ENCODE measurements at regions not wholly inside any gene's neighbourhood (a gene's known extent, or its start where the extent isn't known, plus 50 kb on each side); places are given as distances from the start of the nearest gene placed in this dataset.
"Not testable (repeated sequence)": the region's sequence is repeated elsewhere in the genome, so short reads cannot be mapped to it uniquely, and the experiment has no call there.

DNA sequence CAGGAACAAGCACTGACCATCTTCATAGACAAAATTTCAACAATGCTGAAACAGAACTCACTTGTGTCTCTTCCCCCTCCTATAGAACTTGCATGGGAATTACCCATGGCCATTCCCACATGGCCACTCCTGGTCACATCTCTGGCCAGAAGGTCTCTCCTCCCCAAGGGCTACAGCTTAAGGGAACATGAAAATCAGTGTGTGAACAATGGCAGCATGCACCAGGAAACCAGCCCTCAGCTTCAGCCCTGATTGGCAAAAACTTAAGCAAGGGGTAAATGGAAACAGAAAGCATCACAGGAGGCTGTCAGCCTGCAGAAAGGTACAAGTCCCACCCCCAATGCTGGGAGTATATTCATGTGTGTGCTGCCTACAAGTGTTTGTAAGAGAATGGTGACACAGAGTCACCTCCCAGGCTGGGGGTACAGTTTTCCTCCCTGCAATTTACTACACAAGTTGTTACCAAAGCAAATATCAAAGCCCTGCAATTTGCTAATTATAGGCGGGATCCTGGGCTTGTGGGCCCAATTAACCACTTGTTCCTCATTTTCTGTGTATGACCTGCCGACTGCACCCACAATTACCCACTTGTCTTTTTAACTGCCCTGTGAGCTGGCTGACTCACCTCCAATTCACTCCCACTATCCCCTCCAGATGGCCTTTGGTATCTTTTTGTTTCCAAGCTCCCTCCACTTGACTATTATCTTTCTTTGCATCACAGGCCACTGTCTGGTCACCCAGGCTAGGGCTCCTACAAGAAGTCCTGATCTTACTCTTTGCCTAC is 84.4 kb upstream of the HES1 start:
- DNase-seq, result peak; percentile 99

DNA sequence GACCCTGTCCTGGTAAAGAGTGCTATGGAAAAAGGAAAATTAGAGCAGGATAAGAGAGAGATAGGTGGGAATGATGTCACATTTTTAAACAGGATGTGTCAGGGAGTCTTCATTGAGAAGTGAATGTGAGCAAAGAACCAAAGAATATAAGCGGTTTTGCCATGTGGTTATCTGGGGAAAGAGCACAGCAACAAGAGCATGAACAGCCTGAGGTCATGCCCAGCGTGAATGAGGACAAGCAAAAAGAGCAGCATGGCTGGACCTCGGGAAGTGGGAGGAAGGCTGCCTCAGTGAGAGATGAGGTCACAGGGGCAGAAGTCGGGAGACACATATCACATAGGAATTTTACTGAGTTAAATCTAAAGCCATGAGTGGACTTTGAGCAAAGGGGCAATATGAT is 82.8 kb upstream of the HES1 start:
- DNase-seq, result no peak

DNA sequence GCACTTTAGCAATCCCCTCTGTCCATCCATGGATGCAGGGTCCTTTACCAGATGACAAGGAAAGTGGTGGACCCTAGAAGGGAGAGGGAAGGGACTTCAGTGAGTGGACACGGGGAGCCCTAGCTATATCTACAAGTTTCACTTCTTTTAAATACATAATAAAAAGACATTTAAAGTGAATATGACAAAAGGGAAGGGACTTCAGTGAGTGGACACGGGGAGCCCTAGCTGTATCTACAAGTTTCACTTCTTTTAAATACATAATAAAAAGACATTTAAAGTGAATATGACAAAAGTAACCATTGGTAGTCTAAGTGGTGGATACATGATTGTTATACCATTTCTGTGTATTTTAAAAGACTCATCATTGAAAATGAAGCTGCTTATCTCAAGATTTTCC is 81.9 kb upstream of the HES1 start:
- DNase-seq, result no peak

DNA sequence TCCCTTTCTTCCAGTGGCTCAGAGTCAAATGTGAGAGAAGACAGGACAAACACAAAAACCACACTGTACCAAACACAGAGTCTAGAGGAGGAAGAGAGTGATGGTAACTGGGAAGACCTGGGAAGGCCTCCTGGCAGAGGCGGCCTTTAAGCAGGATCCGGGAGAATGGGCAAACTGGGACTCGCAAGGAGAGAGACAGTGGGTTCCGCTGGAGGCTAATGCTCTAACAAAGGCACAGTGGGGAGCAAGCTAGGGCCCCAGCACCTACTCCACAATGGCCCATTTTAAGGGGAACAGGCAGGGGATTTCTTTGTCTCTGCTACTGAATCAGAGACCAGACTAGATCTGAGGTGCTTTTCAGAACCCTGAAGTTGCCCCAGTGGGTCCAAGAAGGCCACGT is 81.4 kb upstream of the HES1 start:
- peak; percentile 63 for DNase-seq

DNA sequence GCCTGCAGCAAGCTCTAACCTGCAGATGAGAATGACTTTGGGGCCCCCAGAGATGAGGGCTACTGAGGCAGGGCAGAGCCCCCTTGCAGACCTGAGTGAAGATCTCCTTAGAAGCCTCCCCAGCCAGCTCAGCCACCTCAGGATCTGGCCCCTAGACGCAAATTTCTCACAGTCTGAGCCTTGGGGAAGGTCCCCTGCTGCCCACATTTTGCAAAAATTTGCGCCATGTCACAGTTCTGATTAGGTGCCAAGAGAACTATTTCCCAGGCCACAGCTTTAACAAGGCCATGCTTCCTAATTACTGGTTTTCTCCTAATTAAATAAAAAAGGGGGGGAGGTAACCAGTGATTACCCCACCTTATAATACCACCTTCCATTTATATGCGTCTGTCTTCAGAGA is 81.0 kb upstream of the HES1 start:
- DNase-seq, result peak; percentile 92

DNA sequence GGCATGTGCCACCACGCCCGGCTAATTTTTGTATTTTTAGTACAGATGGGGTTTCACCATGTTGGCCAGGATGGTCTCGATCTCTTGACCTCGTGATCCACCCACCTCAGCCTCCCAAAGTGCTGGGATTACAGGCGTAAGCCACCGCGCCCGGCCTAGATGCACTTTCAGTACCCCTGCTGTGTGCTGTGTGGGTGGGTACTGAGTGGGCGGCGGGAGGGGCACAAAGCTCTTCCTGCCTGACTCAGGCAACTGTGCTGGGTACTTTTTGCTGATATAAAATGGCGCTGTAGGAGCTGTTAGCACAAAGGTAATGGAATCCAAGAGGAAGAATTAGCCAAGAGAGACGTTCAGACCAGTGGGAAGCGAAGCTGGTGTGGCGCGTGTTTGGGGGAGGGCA is 79.6 kb upstream of the HES1 start:
- DNase-seq, result not testable (repeated sequence)

DNA sequence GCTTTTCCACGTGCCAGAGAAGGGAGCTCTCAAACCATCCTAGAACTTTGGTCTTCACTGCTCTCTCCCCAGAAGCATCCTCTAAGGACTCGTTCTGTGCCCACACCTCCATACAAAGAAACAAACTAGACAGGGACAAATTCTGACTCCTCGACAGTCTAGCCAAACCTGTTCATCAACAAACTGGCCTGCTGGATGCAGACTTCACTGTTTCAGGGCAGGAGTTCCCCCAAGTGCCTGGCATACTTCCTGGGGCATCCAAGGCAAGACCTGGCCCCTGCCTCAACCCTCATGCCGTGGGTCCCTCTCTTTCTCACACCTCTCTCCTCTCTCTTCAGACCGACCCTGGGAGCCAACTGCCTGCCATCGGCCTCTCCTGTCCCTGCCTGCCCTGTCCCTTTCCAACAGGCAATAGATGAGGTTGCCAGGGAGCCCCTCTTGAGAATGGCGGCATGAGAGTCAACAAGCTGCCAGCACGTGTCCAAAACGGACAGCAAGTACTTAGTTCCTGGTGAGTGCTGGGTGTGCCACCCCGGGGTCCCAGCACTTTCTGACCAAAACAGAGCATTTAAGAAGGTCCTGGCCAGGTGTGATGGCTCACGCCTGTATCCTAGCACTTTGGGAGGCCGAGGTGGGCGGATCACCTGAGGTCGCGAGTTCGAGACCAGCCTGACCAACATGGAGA is 79.1 kb upstream of the HES1 start:
- no peak for DNase-seq

DNA sequence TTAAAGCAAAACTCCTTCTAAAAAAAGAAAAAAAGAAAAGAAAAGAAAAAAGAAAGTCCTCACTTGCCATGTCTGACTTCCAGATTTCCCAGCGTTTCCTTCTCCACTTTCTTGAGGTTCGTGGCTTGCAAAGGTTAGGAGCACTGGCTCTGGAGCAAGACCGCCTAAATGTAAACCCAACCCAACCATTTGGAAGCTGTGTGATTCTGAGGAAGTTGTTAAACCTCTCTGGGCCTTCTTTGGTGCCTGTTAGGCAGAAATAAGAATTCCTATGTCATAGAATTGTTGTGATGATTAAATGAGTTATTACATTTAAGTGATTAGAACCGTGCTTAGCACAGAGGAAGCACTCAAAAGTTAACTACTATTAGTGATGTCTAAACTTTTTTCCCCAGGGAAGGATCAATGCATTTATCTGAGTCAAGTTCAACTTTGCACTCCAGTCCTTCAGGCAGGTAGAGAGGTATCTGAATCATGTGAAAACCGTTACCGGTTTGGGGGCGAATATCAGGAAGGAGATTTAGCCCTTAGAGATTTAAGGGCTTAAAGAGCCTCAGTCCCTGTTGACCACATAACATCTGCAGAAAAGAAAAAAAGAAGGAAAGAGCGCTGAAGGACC is 78.3 kb upstream of the HES1 start:
- DNase-seq, result no peak

DNA sequence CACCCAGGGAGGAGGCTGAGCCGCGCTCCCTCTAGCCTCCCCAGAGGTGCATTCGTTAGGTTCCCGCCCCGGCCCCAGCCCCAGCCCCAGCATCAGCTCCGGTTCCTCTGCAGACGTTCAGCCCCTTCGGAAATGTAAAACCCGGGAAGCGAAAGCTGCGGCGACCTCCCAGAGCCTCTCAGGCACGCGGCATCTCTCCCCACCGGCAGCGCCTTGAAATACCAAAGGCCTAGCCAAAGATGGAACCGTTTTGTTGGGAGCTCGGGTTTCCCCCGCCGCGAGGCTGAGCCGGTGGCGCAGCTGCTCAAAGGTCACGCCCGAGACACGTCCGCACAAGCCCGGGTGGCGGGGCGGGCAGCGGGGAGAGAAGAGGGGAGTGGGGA is 77.8 kb upstream of the HES1 start:
- DNase-seq, result peak; percentile 96

DNA sequence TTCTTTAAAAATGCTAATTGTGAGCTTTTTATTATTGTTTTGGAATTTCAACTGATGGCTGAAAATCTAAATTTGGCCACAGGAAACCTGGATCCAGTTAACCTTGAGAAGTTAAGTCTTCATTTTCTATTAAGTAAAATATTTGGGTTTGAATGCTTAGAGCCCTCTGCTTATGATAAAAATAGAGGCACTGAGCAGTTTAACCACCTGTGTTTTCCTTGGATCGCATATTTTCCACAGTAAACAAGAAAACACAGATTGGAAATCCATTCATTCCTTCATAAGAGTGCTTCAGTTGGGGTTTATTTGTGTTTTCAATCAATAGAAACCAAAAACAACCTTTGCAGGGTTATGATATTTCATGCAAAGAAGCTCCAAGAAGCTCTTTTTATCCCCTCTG is 77.2 kb upstream of the HES1 start:
- no peak for DNase-seq

DNA sequence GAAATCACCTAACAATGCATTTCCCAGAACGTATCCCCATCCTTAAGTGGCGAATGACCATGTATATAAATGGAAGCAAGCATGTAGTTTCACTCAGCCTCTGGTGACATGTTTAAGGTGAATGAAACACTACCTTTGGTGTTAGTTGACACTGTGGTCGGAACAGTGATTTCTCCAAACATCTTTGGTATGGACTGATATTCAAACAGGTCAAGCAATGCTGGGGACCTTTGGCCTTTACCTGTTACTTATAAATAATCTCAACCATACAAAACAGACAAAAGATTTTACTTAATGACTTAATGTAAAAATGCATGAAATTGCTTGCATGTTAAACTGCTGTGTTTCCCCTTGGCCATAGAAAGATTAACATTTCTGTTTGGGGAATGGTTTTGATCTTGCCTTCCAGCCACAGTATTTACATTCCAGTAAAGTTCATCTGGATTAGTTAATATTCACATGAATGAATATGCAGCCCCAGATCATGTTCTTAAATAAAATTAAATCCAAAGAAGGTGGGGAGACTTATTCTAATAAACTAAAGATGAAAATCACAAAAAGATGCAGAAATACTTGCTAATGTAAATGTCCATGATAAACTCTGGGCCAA is 74.4 kb upstream of the HES1 start:
- no peak for DNase-seq

DNA sequence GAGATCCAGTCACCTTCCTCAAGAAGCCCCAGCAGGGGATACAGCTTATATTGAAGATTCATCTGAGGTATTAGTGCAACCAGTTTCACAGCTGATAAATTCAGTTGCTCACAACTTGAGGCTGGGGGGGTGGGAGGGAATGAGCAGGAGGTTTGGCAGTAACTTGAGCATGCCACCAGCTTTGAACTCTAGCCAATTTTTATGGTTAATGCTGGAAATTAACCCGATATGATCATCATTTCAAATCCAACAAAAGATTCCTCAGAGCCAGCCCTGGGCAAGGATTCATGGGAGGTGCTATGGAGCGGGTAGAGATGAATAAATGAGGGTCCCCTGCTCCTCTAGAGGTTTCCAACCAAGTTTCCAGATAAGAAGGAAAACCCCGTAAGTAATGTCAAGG is 73.1 kb upstream of the HES1 start:
- DNase-seq, result peak; percentile 52

DNA sequence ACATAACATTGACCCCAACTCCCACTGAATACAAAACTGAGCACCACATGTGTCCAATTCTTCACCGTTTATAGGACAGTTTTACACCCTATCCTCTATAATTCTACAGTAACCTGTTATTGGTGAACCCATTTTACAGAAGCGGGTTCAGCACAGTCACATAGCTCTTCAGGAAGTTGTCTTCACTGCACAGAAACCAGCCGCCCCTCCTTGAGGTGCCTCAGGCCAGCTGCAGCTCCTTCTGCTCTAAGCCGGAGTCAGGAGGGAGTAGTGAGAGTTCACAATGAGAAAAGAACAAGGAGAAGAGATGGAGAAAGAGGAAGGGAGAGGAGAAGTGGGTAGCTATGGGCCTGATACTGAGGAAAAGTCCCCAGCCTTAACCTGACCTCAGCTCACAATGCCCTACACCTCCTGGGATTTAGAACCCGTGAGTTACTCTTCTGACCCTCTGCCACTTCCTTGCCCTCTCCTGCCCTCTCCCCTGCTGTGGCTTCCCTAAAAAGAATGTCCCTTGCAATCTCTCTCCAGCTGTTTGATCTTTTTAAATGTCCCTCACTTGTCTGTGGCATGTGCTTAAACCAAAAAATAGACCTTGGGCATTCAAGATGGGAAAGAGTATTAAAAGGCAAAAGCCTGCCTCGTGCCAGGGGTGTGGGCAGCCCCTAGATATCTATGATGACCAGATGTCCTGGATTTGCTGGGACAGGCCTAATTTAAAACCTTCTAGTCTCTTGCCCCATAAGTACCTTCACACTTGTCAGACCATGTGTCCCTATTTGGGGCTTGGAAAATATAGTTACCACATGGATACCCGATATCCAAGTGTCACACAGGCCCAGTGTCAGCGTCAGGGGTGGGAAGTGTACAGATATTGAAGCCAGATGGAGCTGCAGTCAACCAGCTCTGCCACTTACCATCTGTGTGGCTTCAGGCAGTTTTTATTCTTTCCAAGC is 71.3 kb upstream of the HES1 start:
- no peak for DNase-seq

DNA sequence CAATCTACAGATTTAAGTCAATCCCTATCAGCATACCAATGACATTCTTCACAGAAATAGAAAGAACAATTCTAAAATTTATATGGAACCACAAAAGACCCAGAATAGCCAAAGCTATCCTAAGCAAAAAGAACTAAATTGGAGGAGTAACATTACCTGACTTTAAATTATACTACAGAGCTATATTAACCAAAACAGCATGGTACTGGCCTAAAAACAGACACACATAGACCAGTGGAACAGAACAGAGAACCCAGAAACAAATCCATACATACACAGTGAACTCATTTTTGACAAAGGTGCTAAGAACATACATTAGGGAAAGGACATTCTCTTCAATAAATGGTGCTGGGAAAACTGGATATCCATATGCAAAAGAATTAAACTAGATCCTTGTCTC is 68.6 kb upstream of the HES1 start:
- not testable (repeated sequence) for DNase-seq

DNA sequence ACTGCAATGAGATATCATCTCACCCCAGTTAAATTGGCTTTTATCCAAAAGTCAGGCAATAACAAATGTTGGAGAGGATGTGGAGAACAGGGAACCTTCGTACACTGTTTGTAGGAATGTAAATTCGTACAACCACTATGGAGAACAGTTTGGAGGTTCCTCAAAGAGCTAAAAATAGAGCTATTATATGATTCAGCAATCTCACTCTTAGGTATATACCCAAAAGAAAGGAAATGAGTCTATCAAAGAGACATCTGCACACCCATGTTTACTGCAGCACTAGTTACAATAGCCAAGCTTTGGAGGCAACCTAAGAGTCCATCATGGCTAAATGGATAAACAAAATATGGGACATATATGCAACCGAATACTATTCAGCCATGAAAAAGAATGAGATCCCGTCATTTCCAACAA is 68.0 kb upstream of the HES1 start:
- no peak for DNase-seq

DNA sequence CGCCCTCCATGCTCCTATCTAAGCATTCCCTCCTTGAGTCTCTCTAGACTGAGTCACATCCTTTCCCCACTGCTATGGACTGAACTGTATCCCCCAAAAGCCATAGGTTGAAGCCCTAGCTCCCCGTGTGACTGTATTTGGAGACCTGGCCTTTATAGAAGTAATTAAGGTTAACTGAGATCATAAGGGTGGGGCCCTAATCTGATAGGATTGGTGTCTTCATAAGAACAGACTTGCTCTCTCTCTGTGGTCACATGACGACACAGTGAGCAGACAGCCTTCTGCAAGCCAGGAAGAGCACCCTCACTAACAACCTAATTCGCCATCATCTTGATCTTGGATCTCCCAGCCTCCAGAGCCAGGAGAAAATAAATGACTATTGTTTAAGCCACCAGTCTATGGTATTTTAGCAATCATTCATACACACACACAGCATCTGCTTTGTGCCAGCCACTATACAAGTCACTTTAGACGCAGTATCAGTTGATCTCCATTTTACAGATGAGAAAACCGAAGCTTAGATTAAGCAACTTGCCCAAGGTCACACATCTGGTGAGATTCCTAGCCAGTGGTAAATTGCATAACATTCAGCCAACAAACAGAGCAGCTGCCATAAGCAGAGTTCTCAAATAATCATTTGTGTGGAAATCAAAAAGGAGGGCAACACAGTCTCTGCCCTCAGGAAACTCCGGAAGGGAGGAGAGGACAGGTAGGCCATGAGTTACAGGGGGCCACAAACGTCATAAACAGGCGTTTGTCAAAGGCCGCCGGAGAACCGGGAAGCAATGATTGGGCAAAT is 66.3 kb upstream of the HES1 start:
- no peak for DNase-seq

DNA sequence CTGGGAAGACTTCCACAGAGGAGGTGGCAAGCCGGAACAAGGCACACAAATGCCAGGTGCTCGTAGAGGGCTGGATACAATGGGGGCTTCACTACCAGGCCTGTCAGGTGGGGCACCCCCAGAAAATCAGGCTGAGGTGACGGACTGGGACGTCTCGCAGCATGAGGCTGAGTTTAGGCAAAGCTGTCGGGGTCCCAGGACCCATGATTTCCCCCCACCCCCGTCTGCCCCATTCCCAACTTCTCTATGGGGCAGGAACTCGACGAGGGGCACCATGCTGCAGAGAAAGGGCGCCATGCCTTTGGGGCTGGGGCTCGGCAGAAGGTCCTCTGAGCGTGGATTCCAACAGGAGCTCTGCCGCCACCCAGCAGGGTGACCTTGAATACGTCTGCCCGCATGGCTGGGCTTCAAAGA is 65.7 kb upstream of the HES1 start:
- no peak for DNase-seq

DNA sequence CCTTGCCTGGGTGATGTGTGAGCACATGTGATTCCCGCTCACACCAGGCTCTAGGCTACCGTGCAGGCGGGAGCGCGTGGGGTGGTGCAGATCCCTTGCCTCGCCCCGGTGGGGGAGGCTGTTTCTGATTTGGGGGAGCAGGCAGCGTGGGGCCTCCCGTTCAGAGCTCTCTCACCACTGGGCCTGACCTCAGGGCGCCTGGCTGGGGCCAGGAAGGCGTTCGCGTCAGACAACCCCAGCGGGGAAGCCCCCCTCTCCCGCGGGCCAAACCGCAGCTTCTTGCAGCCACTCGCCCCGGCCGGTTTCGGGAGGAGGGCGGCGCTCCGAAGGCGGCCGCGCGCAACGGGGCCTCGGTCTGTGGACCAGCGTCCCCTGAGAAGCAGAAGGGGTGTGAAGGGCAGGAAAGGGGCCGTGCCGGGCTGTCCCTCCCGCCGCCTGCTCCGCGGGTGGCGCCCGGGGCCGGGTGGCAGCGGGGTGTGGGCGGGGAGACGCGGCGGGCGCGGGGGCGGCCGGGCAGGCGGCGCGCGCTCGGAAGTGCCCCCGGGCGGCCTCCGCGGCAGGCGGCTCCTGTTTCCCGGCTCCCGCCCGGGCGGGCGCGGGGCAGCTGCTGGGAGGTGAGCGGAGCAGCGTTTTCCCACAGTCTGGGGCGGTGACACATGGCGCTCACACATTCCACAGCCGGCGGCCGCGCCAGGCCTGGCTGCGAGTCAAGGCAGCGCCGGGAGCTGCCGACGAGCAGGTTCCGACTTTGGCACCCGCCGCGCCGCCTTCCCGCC is 65.1 kb upstream of the HES1 start:
- DNase-seq, result peak; percentile 96

DNA sequence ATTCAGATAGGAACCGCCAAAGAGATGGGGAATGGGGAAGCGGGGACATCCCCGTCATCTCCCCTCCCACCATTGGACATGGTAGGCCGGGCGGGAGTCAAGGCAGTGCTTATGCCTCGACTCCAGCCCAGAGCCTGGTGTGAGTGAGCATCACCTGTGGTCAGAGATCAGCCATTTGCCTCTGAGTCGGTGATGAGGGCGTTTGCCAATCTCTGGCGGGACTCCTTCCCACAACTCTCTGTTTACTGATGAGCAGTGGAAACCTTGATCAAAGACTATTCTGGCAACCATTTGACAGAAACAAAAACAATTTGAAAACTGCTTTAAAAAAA is 63.9 kb upstream of the HES1 start:
- DNase-seq, result no peak

DNA sequence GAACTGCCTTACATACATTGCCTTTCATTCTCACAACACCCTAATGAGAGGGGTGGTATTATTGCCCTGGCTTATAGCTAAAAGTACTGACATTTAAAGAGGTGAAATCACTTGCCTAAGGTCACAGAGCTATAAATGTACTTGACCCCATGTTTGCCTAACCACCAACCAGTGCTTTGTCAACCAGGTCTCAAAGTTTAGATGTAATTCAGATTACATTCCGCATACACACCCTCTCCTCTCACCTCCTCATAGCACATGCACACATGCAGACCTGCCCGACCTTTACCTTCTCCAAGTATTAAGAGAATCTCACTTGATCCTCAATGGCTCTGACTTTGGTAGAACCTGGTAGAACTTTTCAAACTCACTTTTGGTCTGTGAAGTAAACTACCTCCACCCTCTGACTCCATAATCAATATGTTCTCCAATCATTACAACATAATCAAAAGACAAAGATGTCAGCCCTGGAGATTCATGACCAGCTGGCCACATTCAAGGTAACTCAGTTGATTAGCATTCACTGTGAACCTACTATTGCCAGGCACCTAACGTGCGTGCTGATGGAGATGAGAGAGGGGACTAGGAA is 63.2 kb upstream of the HES1 start:
- no peak for DNase-seq

DNA sequence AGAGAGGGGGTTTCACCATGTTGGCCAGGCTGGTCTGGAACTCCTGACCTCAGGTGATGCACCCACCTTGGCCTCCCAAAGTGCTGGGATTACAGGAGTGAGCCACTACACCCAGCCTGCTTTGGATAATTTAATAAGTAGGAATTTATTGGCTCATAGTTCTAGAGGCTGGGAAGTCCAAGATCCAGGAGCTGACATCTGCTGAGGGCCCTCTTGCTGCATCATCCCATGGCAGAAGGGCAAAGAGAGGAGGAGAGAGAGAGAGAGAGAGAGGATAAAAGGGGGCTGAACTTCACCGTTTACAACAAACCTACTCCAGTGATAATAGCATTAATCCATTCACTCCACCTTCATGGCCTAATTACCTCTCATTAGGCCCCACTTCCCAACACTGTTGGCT is 62.0 kb upstream of the HES1 start:
- DNase-seq, result no peak
